Stimulated activated memory B cell treated with anti-CD40 and anti-IgM and Interleukin-4, amounts not matched to agents 10 μg/mL and 1 μg/mL and 100 μg/mL, for 72 hours (primary cell): ENCODE measurements at regions not wholly inside any gene's neighbourhood (a gene's known extent, or its start where the extent isn't known, plus 50 kb on each side); places are given as distances from the start of the nearest gene placed in this dataset.
A peak's percentile ranks its signal among the peaks of the same experiment; 100 is the strongest.
"Not testable (repeated sequence)": the region's sequence is repeated elsewhere in the genome, so short reads cannot be mapped to it uniquely, and the experiment has no call there.

ENCODE experiments used
- ATAC-seq: fragments of 150-1000 bp; cut with Tn5 transposase; 2 replicates; pipeline ENCODE4 v1.10.0; 2021
- H3K27ac Mint-ChIP-seq: one replicate; pipeline ENCODE4 v1.8.0; 2022; ENCODE audit warnings: mild to moderate bottlenecking, mixed read lengths
- H3K27me3 Mint-ChIP-seq: one replicate; pipeline ENCODE4 v1.8.0; 2022; ENCODE audit warnings: mixed read lengths
- H3K36me3 Mint-ChIP-seq: one replicate; pipeline ENCODE4 v1.8.0; 2022; ENCODE audit warnings: mixed read lengths
- H3K4me1 Mint-ChIP-seq: one replicate; pipeline ENCODE4 v1.8.0; 2022; ENCODE audit warnings: mixed read lengths
- H3K4me3 Mint-ChIP-seq: one replicate; pipeline ENCODE4 v1.8.0; 2022; ENCODE audit warnings: mild to moderate bottlenecking, moderate library complexity, mixed read lengths
- H3K9me3 Mint-ChIP-seq: one replicate; pipeline ENCODE4 v1.8.0; 2022; ENCODE audit warnings: mixed read lengths

GRCh38 chr6:99148761-99149160 is 200.7 kb downstream of the FAXC start:
- Mint-ChIP-seq H3K4me3 (no peak overlapping the region), H3K36me3 (no peaks in the 10 kb centered on the region), H3K9me3 (no peaks in the 10 kb centered on the region), H3K4me1 (no peaks in the 10 kb centered on the region), H3K27ac (no peak overlapping the region), H3K27me3 (peaks cover 10% of the 10 kb centered on the region)
- ATAC-seq, result no peak

- no peaks in the 10 kb centered on the region for H3K9me3 Mint-ChIP-seq
- no peak for ATAC-seq
Observed at GRCh38 chr6:99148111-99148510, 200.4 kb upstream of the FBXL4 start.

GRCh38 chr6:99147206-99147605 is 199.5 kb upstream of the FBXL4 start:
- no peak for ATAC-seq
- Mint-ChIP-seq H3K27ac (no peak overlapping the region), H3K4me3 (no peak overlapping the region), H3K4me1 (no peaks in the 10 kb centered on the region), H3K9me3 (no peaks in the 10 kb centered on the region), H3K27me3 (peaks cover 7% of the 10 kb centered on the region), H3K36me3 (no peaks in the 10 kb centered on the region)

More at GRCh38 chr6:99148111-99148510, 200.4 kb upstream of the FBXL4 start:
- Mint-ChIP-seq H3K27me3 (peaks cover 10% of the 10 kb centered on the region), H3K4me3 (no peak overlapping the region), H3K36me3 (no peaks in the 10 kb centered on the region), H3K4me1 (no peaks in the 10 kb centered on the region), H3K27ac (no peak overlapping the region)

GRCh38 chr6:99146711-99147110 is 199.0 kb upstream of the FBXL4 start:
- peaks cover 2% of the 10 kb centered on the region for H3K27me3 Mint-ChIP-seq
- H3K36me3 Mint-ChIP-seq, result no peaks in the 10 kb centered on the region
- no peak overlapping the region for H3K27ac Mint-ChIP-seq
- H3K9me3 Mint-ChIP-seq, result no peaks in the 10 kb centered on the region
- ATAC-seq, result no peak
- H3K4me3 Mint-ChIP-seq, result no peak overlapping the region
- no peaks in the 10 kb centered on the region for H3K4me1 Mint-ChIP-seq

GRCh38 chr6:99145738-99146137 is 198.0 kb upstream of the FBXL4 start:
- Mint-ChIP-seq H3K4me1 (no peaks in the 10 kb centered on the region), H3K36me3 (no peaks in the 10 kb centered on the region), H3K9me3 (no peaks in the 10 kb centered on the region), H3K27ac (no peak overlapping the region), H3K4me3 (no peak overlapping the region), H3K27me3 (no peaks in the 10 kb centered on the region)
- ATAC-seq, result no peak

GRCh38 chr6:99143108-99143861 is 195.5 kb upstream of the FBXL4 start:
- no peak overlapping the region for H3K27ac Mint-ChIP-seq
- no peaks in the 10 kb centered on the region for H3K36me3 Mint-ChIP-seq
- H3K27me3 Mint-ChIP-seq, result no peaks in the 10 kb centered on the region
- no peak overlapping the region for H3K4me3 Mint-ChIP-seq
- no peaks in the 10 kb centered on the region for H3K9me3 Mint-ChIP-seq
- no peak for ATAC-seq
- no peaks in the 10 kb centered on the region for H3K4me1 Mint-ChIP-seq

GRCh38 chr6:99141906-99142305 is 194.2 kb upstream of the FBXL4 start:
- H3K36me3 Mint-ChIP-seq, H3K27ac Mint-ChIP-seq, ATAC-seq, H3K9me3 Mint-ChIP-seq, H3K4me1 Mint-ChIP-seq, H3K4me3 Mint-ChIP-seq, H3K27me3 Mint-ChIP-seq: not testable (repeated sequence)

- Mint-ChIP-seq H3K4me3 (no peak overlapping the region), H3K27ac (no peak overlapping the region), H3K36me3 (no peaks in the 10 kb centered on the region), H3K27me3 (no peaks in the 10 kb centered on the region), H3K9me3 (no peaks in the 10 kb centered on the region), H3K4me1 (no peaks in the 10 kb centered on the region)
- no peak for ATAC-seq
Observed at GRCh38 chr6:99138445-99138844, 190.7 kb upstream of the FBXL4 start.

GRCh38 chr6:99137314-99137713 is 189.6 kb upstream of the FBXL4 start:
- Mint-ChIP-seq H3K9me3 (no peaks in the 10 kb centered on the region), H3K4me1 (no peaks in the 10 kb centered on the region), H3K27ac (no peak overlapping the region), H3K27me3 (no peaks in the 10 kb centered on the region), H3K36me3 (no peaks in the 10 kb centered on the region), H3K4me3 (no peak overlapping the region)
- ATAC-seq, result no peak

- Mint-ChIP-seq H3K4me1 (no peaks in the 10 kb centered on the region), H3K4me3 (no peak overlapping the region), H3K9me3 (no peaks in the 10 kb centered on the region), H3K36me3 (no peaks in the 10 kb centered on the region), H3K27me3 (no peaks in the 10 kb centered on the region), H3K27ac (no peak overlapping the region)
- ATAC-seq, result no peak
Observed at GRCh38 chr6:99136488-99136887, 188.7 kb upstream of the FBXL4 start.

- H3K9me3 Mint-ChIP-seq, result no peaks in the 10 kb centered on the region
- no peak overlapping the region for H3K27ac Mint-ChIP-seq
- no peaks in the 10 kb centered on the region for H3K36me3 Mint-ChIP-seq
- no peak for ATAC-seq
- H3K4me3 Mint-ChIP-seq, result no peak overlapping the region
- H3K27me3 Mint-ChIP-seq, result no peaks in the 10 kb centered on the region
- H3K4me1 Mint-ChIP-seq, result no peaks in the 10 kb centered on the region
Observed at GRCh38 chr6:99132026-99132635, 184.4 kb upstream of the FBXL4 start.

GRCh38 chr6:99130897-99131873 is 183.4 kb upstream of the FBXL4 start:
- Mint-ChIP-seq H3K4me3 (no peak overlapping the region), H3K9me3 (no peaks in the 10 kb centered on the region), H3K36me3 (no peaks in the 10 kb centered on the region), H3K27ac (no peak overlapping the region), H3K4me1 (no peaks in the 10 kb centered on the region), H3K27me3 (no peaks in the 10 kb centered on the region)
- ATAC-seq, result no peak

GRCh38 chr6:99129835-99130234 is 182.1 kb upstream of the FBXL4 start:
- Mint-ChIP-seq H3K4me3 (no peak overlapping the region), H3K9me3 (no peaks in the 10 kb centered on the region), H3K27me3 (no peaks in the 10 kb centered on the region), H3K27ac (no peak overlapping the region), H3K4me1 (no peaks in the 10 kb centered on the region), H3K36me3 (no peaks in the 10 kb centered on the region)
- no peak for ATAC-seq

- Mint-ChIP-seq H3K4me3 (no peak overlapping the region), H3K4me1 (no peaks in the 10 kb centered on the region), H3K27me3 (peaks cover 10% of the 10 kb centered on the region), H3K36me3 (no peaks in the 10 kb centered on the region), H3K9me3 (no peaks in the 10 kb centered on the region), H3K27ac (no peak overlapping the region)
- peak; percentile 21 for ATAC-seq
Observed at GRCh38 chr6:99121748-99122147, 174.0 kb upstream of the FBXL4 start.

- Mint-ChIP-seq H3K27me3 (peaks cover 10% of the 10 kb centered on the region), H3K36me3 (no peaks in the 10 kb centered on the region), H3K4me1 (no peaks in the 10 kb centered on the region), H3K27ac (no peak overlapping the region), H3K9me3 (no peaks in the 10 kb centered on the region), H3K4me3 (no peak overlapping the region)
- ATAC-seq, result no peak
Observed at GRCh38 chr6:99120641-99121040, 172.9 kb upstream of the FBXL4 start.
